Colonic mucosa (tissue), 4 donors: ENCODE measurements at regions not wholly inside any gene's neighbourhood (a gene's known extent, or its start where the extent isn't known, plus 50 kb on each side); places are given as distances from the start of the nearest gene placed in this dataset.
"Not testable (repeated sequence)": the region's sequence is repeated elsewhere in the genome, so short reads cannot be mapped to it uniquely, and the experiment has no call there.

Experiments
- DNase-seq: peaks from one replicate; pipeline ENCODE4 v3.0.0-alpha.2; 2020
- H3K27ac ChIP-seq: fragments of 200-600 bp; one replicate; pipeline ENCODE4 v1.8.0; 2021
- H3K27me3 ChIP-seq: fragments of 200-600 bp; one replicate; pipeline ENCODE4 v1.8.0; 2021
- H3K36me3 ChIP-seq: fragments of 200-600 bp; one replicate; pipeline ENCODE4 v1.8.0; 2021
- H3K4me1 ChIP-seq: fragments of 200-600 bp; one replicate; pipeline ENCODE4 v1.8.0; 2021; ENCODE audit warnings: mild to moderate bottlenecking
- H3K4me3 ChIP-seq: fragments of 200-600 bp; one replicate; pipeline ENCODE4 v1.8.0; 2021
- H3K9ac ChIP-seq, 2 donors: one replicate each; pipeline ENCODE4 v1.7.0; 2013; ENCODE audit warnings: control low read depth in 2 of 2, low read depth in 2 of 2, low read length in 2 of 2
- H3K9me3 ChIP-seq: fragments of 200-600 bp; one replicate; pipeline ENCODE4 v1.8.0; 2021
- intact Hi-C: fragments of 100-400 bp; cut with DNase I; formaldehyde crosslinking; loops from one replicate; pipeline ENCODE4 v1.14.1; 2022
- TF ChIP-seq, protein P1 (sequence below): fragments of 200-600 bp; IDR thresholded peaks from one replicate; pipeline ENCODE4 v1.8.0; 2022; ENCODE audit warnings: antibody characterized with exemption, mild to moderate bottlenecking
- donor health status: healthy.
- donor health status: DM: no; HTN: no; CAD: no.
- donor health status: DM: no; HTN: no; CAD: no.

GRCh38 chr2:113370030-113370429 is 67.5 kb upstream of the ZNG1B start:
- Histone ChIP-seq H3K36me3 (no peaks in the 10 kb centered on the region), H3K4me1 (no peaks in the 10 kb centered on the region), H3K27me3 (no peaks in the 10 kb centered on the region), H3K4me3 (no peak overlapping the region), H3K9me3 (no peaks in the 10 kb centered on the region), H3K9ac (no peak overlapping the region), H3K27ac (no peak overlapping the region)
- intact Hi-C loops, result loop anchor here (2.0 to 5.0 kb wide), 2 partner anchors 167 to 233 kb away; no protein-coding TSS in a partner anchor
- DNase-seq, result no peak
- TF ChIP-seq, protein P1, sequence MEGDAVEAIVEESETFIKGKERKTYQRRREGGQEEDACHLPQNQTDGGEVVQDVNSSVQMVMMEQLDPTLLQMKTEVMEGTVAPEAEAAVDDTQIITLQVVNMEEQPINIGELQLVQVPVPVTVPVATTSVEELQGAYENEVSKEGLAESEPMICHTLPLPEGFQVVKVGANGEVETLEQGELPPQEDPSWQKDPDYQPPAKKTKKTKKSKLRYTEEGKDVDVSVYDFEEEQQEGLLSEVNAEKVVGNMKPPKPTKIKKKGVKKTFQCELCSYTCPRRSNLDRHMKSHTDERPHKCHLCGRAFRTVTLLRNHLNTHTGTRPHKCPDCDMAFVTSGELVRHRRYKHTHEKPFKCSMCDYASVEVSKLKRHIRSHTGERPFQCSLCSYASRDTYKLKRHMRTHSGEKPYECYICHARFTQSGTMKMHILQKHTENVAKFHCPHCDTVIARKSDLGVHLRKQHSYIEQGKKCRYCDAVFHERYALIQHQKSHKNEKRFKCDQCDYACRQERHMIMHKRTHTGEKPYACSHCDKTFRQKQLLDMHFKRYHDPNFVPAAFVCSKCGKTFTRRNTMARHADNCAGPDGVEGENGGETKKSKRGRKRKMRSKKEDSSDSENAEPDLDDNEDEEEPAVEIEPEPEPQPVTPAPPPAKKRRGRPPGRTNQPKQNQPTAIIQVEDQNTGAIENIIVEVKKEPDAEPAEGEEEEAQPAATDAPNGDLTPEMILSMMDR, result no peak

DNA sequence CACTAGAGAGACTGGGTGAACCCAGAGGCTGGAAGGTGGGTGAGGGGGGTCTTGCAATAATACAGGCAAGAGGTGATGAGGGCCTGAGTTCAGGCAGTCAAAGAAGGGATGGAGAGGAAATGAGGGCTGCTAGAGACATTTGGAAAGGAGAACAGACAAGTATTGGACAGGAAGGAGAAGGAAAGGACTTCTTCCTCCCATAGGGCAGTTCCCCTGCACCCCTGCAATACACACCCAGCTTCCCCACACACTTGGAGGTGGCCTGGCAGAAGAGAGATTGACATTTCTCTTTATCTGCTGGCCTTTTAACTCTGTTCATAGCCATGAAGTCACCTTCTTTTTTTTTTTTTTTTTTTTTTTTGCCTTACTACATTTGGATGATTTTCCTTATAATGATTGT is 68.9 kb upstream of the ZNG1B start:
- DNase-seq, H3K36me3 ChIP-seq, H3K27me3 ChIP-seq, H3K9me3 ChIP-seq, H3K4me3 ChIP-seq, H3K27ac ChIP-seq, intact Hi-C loops, H3K4me1 ChIP-seq, H3K9ac ChIP-seq: not testable (repeated sequence)

DNA sequence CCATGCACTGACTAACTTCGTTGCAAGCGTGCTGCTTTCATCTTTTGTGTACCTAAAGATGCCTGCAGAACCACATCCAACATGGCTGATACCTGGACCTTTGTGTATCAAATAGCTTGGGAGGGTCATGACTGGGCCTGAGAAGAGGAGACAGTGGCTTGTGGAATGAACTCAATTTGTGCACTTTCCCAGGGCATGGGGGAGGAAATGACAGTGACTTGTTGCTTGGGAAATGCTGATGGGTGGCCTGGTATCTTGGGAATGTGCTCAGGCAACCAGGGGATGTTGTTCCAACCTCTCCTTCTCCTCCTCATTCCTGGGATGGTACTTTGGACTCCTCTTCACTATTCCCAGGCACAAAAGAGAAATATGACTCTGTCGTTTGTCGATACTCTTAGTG is 70.7 kb upstream of the ZNG1B start:
- H3K4me1 ChIP-seq, H3K36me3 ChIP-seq, H3K4me3 ChIP-seq, H3K27ac ChIP-seq, DNase-seq, intact Hi-C loops, H3K9me3 ChIP-seq, H3K9ac ChIP-seq, H3K27me3 ChIP-seq: not testable (repeated sequence)

GRCh38 chr2:113365791-113366190 is 71.7 kb upstream of the ZNG1B start:
- H3K27ac ChIP-seq, intact Hi-C loops, H3K9ac ChIP-seq, H3K9me3 ChIP-seq, H3K4me1 ChIP-seq, H3K4me3 ChIP-seq, DNase-seq, H3K36me3 ChIP-seq, H3K27me3 ChIP-seq: not testable (repeated sequence)

- intact Hi-C loops, H3K4me1 ChIP-seq, H3K9ac ChIP-seq, H3K36me3 ChIP-seq, H3K4me3 ChIP-seq, H3K27ac ChIP-seq, H3K9me3 ChIP-seq, DNase-seq, H3K27me3 ChIP-seq: not testable (repeated sequence)
These were observed 72.2 kb upstream of the ZNG1B start for GRCh38 chr2:113365290-113365689.

DNA sequence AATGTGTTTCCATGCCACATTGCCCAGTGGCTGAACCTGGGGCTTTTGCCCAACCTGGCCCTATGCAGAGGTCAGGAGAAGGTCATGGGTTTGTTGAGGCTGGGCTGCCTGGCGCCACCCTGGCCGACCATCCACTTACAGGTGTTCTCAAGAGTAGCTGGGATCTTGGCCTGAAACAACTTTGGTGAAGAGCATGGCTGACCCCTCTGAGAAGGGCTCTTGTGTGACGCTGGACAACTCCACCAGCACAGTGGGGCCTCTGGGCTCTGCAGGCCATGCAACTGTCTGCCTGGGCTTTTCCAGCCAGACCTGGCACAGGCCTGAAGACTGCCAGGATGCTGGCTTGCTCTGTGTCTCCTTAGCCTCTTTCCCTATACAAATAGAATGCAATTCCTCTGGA is 76.4 kb upstream of the ZNG1B start:
- no peak for DNase-seq
- TF ChIP-seq, protein P1, result no peak
- no peaks in the 10 kb centered on the region for H3K36me3 ChIP-seq
- H3K4me3 ChIP-seq, result no peak overlapping the region
- H3K27me3 ChIP-seq, result no peaks in the 10 kb centered on the region
- no peaks in the 10 kb centered on the region for H3K9me3 ChIP-seq
- H3K27ac ChIP-seq, result no peak overlapping the region
- H3K9ac ChIP-seq, result no peak overlapping the region
- H3K4me1 ChIP-seq, result no peaks in the 10 kb centered on the region
- intact Hi-C loops, result no loop called here

DNA sequence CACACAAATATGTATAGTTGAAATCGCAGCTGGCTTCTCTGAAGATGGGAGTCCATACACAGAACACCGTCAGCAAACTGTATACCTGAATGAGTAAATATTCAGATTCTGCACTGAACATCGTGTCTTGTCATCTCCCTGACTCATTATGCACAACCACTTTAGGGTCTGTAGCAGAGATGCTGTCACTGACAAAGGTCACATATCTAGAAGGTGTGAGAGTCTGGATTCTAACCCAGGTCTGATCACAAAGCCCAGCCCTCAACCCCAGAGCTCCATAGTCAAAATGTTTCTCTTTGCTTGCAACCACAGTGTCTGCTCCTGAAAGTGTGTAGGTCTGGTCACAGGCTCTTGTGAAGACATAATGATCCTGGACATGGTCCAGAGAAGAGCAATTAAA is 78.3 kb upstream of the PAX8 start:
- H3K4me1 ChIP-seq, result no peaks in the 10 kb centered on the region
- DNase-seq, result no peak
- TF ChIP-seq, protein P1, result no peak
- H3K9me3 ChIP-seq, result no peaks in the 10 kb centered on the region
- H3K36me3 ChIP-seq, result no peaks in the 10 kb centered on the region
- H3K9ac ChIP-seq, result no peak overlapping the region
- H3K27me3 ChIP-seq, result no peaks in the 10 kb centered on the region
- H3K27ac ChIP-seq, result no peak overlapping the region
- H3K4me3 ChIP-seq, result no peak overlapping the region
- intact Hi-C loops, result no loop called here

DNA sequence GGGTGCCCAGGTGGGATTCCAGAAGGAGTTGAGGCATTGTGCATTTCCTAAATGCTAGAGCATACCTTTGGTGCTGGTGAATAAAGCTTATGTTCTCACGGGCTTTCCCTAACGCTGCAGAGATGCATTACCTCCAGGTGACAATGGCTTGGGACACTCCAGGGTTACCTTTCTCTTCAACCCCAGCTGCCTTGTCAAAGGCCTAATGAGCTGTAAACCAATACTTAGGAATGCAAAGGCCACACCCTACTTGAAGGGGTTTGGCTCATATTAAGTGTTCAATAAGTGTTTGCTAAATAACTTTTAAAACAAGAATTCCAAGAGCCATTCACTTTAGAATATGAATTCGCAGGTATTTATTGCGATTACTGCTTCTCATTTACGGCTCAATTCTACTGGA is 77.6 kb upstream of the PAX8 start:
- H3K36me3 ChIP-seq, DNase-seq, intact Hi-C loops, H3K4me3 ChIP-seq, H3K4me1 ChIP-seq, H3K9me3 ChIP-seq, H3K27ac ChIP-seq, H3K9ac ChIP-seq, H3K27me3 ChIP-seq: not testable (repeated sequence)

DNA sequence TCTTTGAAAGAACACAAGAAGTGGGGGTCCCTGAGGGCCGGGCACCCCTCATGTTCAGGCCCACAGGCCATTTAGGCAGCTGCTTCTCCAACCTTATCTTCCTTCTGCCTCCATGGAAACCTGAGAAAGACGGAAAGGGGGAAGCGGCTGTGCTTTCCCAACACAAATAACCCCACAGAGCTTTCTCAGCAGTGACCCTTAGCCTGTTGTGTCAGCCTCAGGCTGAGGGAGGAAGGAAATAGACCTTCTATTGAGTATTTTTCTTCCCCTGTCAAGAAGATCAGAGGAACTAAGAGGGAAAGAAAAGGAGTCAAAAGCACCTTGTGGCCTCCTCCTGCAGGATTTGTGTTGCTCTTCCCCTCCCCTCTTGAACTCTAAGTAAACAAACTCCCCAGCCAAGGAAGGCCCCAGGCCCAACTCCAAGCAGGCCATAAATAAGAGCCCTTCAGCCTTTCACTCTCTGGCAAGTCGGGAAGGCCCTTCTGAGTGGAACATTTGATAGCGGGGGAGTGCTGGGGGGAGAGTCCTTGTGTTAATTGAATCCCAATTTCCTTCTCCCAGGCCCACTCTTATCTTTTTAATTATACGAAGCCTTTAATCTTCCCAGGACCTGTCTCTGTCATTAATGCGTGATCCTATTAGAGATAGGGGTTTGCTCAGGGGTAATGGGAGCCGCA is 76.8 kb upstream of the PAX8 start:
- intact Hi-C loops, DNase-seq, H3K9me3 ChIP-seq, H3K27ac ChIP-seq, H3K36me3 ChIP-seq, H3K4me1 ChIP-seq, H3K9ac ChIP-seq, H3K4me3 ChIP-seq, H3K27me3 ChIP-seq: not testable (repeated sequence)
